ENCODE measurements at regions not wholly inside any gene's neighbourhood (a gene's known extent, or its start where the extent isn't known, plus 50 kb on each side); places are given as distances from the start of the nearest gene placed in this dataset.
A peak's percentile ranks its signal among the peaks of the same experiment; 100 is the strongest.
"Not testable (repeated sequence)": the region's sequence is repeated elsewhere in the genome, so short reads cannot be mapped to it uniquely, and the experiment has no call there.

DNA sequence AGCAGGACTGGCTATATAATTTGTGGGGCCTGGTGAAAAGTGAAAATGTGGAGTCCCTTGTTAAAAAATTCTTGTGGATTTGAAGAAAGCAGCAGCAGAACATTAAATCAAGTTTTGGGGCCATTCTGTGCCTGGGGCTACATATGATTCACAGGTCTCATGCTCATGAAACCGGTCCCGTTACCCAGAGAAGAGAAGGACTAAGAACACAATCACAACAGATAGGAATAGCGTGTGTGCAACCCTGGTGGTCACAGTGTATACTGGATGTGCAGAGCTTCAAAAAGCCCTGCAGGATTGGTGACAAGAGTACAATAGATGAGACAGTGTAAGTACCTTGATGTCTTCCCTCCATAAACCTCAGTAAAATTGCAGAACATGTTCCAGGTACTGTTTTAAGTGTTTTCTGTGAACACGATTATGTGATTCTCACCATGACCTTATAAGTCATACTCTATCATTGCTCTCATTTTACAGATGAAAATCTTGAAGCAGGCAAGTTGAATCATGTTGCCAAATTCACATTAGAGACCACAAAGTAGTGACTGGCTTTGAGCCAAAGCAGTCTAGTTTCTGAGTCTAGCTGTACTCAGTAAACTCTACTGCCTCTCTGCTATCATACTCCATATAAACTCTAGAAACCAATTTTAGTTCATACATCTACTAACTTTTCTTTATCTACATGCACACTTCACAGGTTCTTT lies 636.5 kb downstream of the TAF11L14 start:
- DNase-seq, result no peak

DNA sequence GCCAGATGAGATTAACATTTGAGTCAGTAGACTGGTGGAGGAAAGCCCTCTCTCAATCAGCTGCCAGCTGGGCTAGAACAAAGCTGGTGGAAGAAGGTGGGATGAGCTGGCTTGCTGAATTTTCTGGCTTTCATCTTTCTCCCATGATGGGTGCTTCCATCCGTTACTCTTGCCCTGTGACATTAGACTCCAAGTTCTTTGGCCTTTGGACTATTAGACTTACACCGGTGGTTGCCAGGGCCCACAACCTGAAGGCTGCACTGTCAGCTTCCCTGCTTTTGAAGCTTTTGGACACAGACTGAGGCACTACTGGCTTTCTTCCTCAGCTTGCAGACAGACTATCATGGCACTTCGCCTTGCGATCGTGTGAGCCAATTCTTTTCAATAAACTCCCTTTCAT lies 642.7 kb downstream of the TAF11L14 start:
- no peak for DNase-seq

GRCh38 chr5:18281947-18282581 lies 647.8 kb downstream of the TAF11L14 start:
- DNase-seq, result peak; percentile 52

DNA sequence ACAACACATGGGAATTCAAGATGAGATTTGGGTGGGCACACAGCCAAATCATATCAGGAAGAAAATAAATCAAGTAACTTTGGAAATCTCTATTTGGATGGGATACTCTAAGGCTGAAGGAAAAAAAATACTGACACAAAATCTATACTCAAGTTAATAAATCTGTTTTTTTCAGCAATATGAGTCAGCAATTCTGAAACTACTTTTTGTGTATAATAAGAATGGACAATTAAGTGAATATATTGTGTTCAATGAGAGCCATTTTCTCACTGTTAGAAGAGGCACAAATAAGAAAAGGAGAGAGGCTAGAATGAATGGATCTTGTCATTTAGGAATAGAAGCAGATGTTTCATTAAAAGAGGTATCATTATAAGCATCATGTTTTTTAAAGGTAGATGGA lies 651.0 kb downstream of the TAF11L14 start:
- no peak for DNase-seq

GRCh38 chr5:18292146-18292545 lies 657.9 kb downstream of the TAF11L14 start:
- DNase-seq, result no peak

DNA sequence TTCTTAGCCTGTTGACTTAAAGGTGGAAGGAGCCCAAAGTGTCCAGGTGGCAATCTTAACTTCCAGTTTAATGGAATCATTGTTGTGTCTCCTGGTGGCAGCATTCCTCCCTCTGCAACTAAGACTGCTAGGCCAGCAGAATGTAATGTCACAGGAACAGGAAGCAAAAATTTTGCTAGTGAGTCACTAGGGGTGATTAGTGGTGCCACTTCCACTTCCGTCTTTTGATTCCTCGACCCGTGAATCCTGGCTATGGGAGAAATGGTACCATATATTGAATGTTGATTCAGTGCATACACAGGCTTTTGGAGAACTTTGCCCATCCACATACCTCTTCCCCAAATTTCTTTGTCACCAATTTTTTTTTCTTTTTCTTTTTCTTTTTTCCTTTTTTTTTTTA lies 661.4 kb downstream of the TAF11L14 start:
- not testable (repeated sequence) for DNase-seq

- no peak for DNase-seq
Measured at GRCh38 chr5:18299166-18299565, 664.9 kb downstream of the TAF11L14 start.

DNA sequence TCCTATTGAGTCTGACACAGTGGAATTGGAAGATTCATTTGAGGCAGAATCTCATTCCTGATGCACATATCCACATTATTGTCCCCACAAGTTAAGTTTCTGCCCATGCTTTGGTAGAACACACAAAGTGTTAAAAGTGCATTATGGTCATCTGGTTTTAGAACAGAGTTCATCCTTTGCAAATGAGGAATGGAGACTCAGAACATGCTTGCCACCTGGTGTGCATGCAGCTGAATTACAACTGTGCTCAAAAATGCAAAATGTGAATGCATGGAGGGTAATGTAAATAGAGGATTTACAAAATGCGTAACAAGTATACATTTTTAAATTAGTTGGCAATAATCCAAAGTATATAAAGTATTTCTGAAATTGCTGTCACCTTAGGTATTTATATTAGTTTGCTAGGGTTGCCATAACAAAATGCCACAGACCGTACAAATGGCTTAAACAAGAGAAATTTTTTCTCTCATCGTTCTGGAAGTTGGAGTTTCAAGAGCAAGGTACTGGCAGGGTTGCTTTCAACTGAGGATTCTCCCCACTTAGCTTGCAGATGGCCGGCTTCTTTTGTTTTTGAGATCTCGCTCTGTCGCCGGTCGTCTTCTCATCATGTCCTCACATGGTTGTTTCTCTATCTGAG lies 671.1 kb downstream of the TAF11L14 start:
- peak; percentile 47 for DNase-seq

- DNase-seq, result no peak
Measured at GRCh38 chr5:18311266-18311665, 677.0 kb downstream of the TAF11L14 start.

DNA sequence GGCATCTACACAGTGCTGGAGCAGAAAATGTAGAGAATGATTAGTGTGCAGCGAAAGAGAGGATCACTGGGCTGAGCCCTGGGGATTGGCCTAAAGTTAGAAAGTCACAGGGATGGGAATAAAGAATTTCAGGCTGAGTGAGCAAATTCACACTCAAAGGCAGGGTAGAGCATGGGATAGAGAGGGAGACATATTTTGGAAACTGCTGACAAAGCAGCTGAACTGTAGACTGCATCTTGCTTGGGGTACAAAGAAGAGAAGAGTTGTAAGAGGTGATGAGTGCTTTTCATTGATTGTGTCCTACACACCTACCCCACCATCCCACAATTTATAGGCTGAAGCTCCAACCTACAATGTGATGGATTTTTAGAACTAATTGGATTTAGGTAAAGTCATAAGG lies 677.8 kb downstream of the TAF11L14 start:
- DNase-seq, result no peak

GRCh38 chr5:18314192-18314778 lies 680.0 kb downstream of the TAF11L14 start:
- DNase-seq, result peak; percentile 65

- no peak for DNase-seq
Measured at GRCh38 chr5:18321262-18321942, 687.1 kb downstream of the TAF11L14 start.

GRCh38 chr5:18323891-18324290 lies 689.6 kb downstream of the TAF11L14 start:
- peak; percentile 41 for DNase-seq

DNA sequence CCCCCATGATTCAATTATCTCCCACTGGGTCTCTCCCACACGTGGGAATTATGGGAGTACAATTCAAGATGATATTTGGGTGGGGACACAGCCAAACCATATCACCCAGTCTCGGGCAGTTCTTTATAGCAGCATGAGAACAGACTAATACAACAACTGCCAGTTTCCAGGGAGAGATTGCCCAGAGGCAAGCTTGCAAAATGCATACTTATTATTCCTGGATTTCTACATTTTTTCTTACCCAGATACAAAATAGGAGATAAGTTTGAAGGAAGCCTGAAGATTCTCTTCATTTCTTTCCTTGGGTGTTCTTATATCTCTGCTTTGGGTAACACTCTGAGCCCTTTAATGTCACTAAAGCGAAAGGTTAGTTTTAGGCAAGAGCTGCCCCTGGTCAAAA lies 691.2 kb downstream of the TAF11L14 start:
- no peak for DNase-seq

DNA sequence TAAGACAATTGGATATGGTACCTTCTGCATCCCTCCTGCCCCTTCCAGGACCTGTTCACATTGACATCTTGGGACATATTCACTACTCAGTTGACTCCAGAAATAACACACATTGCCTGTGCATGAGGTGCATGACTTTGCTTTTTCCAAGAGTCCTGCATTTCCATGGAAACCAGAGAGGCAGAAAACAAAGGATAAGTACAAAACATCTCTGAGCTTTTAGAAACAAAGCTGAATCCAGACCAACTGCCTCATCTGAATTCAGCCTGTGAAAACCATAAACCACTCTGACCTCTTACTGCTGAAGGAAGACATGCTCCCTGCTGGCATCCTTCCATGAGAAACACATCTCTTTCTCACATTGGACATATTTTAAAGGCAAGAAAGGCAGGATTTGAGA lies 695.1 kb downstream of the TAF11L14 start:
- no peak for DNase-seq

DNA sequence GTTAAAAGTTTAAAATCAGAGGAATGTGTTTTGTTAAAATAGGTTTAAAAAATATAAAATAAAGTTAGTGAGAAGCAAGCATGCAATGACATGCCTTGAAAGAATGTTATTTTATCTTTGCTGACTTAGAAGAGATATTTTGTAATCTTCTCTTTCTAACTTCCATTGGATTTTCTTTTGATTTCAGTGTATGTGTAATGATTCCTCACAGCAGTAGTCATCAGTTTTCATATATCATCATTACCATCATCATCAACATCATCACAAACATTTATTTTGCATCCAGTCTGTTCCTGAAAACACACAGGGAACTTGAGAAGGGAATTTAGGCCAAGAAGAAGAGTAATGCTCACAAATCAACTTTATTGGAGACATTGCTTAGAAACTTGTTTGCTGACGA lies 699.6 kb downstream of the TAF11L14 start:
- DNase-seq, result no peak

GRCh38 chr5:18334949-18335348 lies 700.7 kb downstream of the TAF11L14 start:
- DNase-seq, result no peak

- DNase-seq, result no peak
Measured at GRCh38 chr5:18354828-18355227, 720.6 kb downstream of the TAF11L14 start.

DNA sequence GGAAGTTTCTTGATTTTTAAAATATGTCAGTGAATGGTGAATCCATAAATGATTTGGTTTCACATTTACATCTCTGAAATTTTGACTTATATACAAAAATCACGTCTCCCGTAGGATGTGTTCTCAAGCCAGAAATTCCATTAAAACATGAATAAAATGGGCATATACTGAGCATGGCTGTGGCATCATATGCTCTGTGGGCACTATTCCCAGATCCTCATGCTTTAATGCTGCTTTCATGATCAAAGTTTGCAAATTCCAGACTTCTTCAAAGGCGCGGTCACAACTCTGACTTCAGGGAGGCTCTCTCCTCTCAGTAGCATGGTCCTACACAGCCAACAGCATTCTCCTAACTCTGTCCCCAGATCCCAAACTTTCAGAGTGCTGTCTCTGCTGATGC lies 723.2 kb downstream of the TAF11L14 start:
- DNase-seq, result no peak

- DNase-seq, result no peak
Measured at GRCh38 chr5:18366234-18366633, 732.0 kb downstream of the TAF11L14 start.

DNA sequence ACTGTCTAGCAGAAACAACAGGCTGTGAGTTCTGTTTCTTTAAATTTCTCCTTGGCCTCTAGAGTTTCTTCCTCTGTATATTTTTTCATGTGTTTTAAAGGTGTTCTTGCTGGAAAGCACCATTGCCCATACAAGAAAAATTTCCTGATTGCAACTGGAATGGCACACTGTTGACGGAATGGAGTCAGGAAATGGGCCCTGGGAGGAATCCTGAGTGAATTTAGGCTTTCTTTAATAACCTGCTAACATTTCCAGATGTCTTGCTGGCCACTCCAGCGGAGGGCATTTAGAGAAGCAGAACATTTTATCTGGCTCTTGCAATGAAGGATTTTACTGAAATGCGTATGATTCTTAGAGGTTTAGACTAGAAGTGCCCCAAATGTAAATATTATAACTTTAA lies 736.3 kb downstream of the TAF11L14 start:
- DNase-seq, result no peak

DNA sequence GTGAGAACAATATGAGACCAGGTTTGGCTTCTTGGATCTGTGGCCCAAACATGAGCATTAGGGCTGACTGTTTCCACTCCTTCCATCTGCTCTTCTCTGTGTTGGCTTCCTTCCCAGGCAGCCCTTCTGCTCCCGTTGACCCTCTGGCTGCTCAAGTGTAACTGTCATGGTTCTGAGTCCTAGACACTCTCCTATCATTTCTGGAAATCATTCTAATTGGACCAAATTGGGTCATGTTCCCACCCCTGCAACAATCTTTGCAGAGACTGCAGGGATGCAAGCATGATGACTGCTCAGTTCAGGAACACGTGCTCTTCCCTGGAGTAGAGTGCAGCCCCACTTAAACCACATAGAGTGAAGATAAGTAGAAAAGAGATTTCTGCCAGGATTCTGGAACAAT lies 741.4 kb downstream of the TAF11L14 start:
- no peak for DNase-seq

- DNase-seq, result no peak
Measured at GRCh38 chr5:18378066-18378465, 743.8 kb downstream of the TAF11L14 start.

Measured in hematopoietic multipotent progenitor cell treated with erythropoietin and hydrocortisone succinate and interleukin-3 and kit ligand, for 6 days (in vitro differentiated cells).